NB4 (cell line): ENCODE measurements at regions not wholly inside any gene's neighbourhood (a gene's known extent, or its start where the extent isn't known, plus 50 kb on each side); places are given as distances from the start of the nearest gene placed in this dataset.

ENCODE experiments used
- DNase-seq: peaks from one replicate; pipeline ENCODE4 v3.0.0; 2010; ENCODE audit warnings: low read depth
- H3K4me3 ChIP-seq: one replicate; pipeline ENCODE4 v1.5.1; 2011; ENCODE audit warnings: mild to moderate bottlenecking, low read depth, low read length, moderate library complexity
- CTCF ChIP-seq: IDR thresholded peaks from one replicate; pipeline ENCODE4 v1.5.1; 2012; ENCODE audit warnings: low read depth, low read length
- MYC ChIP-seq: IDR thresholded peaks from 2 replicates; pipeline ENCODE4 v1.6.1; 2011; ENCODE audit warnings: low read depth, low read length
- POLR2A ChIP-seq: IDR thresholded peaks from 2 replicates; pipeline ENCODE4 v1.6.1; 2011; ENCODE audit warnings: mild to moderate bottlenecking; ENCODE audit not compliant: insufficient read length; ENCODE audit errors: extremely low read depth
- TF ChIP-seq, protein P1 (sequence below): IDR thresholded peaks from 2 replicates; pipeline ENCODE4 v1.6.1; 2011; ENCODE audit warnings: low read depth, low read length

DNA sequence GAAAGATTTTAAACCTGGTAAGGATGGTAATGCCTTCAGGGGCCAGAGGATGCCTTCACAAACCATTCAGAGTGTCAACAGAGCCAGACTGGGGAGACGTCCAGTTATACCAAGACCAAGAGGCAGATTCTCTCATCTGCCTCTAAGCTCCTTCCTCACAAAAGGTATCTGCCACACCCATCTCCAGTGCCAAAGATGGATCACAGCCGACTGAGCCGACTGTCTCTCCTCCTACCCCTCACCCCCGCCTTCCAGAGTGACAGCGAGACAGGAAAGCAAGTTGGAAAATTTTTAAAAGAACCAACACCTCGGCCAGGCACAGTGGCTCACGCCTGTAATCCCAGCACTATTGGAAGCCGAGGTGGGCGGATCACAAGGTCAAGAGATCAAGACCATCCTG lies 79.1 kb upstream of the AKIP1 start:
- H3K4me3 ChIP-seq, result no peak overlapping the region
- DNase-seq, result no peak
- no peak for TF ChIP-seq MYC
- TF ChIP-seq POLR2A, result no peak
- no peak for TF ChIP-seq CTCF
- TF ChIP-seq, protein P1, sequence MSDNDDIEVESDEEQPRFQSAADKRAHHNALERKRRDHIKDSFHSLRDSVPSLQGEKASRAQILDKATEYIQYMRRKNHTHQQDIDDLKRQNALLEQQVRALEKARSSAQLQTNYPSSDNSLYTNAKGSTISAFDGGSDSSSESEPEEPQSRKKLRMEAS, result no peak

DNA sequence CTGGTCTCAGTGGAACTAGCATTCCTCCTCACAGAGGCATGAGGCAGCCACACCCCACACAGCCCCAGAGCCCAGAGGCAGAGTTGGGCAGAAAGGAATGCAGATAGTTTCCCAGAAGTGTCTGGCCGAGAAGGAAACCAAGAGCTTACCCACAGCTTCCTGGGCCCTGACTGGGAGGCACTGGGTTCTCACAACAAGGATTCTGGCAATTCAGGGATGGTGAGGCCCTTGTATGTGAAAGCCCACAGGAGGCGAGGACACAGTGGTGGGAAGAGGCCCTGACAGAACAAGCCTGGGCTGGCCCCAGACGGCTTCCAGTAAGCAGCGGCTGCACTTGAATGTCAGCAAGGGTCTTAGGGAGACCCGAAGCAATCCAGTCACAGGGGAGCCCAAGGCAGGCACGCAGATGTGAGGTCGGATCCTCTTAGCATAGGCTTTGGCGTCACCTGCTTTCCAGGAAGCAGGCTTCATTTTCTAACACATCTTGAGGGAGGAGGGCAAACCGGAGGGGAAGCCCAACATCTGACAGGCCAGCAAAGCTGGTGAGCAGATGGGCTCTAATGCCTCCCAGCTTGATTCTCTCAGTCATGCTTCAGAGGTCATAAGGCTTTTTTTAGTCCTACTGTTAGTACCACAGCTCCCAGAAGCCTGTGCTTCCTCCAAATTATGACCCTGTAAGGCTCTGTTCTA lies 78.3 kb upstream of the AKIP1 start:
- no peak for DNase-seq
- TF ChIP-seq, protein P1, result no peak
- TF ChIP-seq MYC (no peak), POLR2A (no peak), CTCF (no peak)
- no peak overlapping the region for H3K4me3 ChIP-seq

DNA sequence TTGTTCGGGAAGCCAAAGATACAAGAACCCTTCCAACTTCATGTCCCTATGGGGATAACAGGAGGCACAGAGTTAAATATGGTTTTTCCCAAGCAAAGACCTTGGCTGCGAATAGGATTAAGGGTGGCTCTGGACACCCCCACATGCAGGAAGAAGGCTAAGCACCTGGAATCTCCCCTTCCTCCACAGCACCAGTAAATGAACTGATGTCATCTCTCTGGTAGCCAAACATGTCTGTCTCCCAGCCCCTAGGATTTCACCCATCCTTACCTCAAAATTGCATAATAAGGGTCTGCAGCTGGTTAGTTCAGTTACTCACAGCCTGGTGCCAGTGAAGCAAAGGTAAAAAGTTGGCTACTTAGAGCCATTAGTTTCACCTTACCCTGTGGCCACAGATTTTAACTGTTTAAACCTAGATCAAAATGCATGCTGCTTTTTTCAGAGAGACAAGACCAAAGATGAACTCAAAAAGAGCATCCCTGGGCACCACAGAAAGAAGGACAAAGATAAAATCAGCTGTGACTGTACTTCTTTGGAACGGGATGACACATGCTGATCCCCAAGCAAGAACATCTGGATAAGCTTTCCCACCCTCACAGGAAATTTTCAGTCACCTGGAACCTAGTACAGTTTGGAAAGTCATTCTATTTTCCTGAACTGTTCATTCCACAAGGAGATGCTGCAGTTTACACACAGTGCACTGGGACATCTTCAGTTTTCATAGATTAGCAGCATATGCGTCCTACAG lies 77.2 kb upstream of the AKIP1 start:
- DNase-seq, result peak; percentile 17
- H3K4me3 ChIP-seq, result no peak overlapping the region
- no peak for TF ChIP-seq CTCF
- TF ChIP-seq, protein P1, result no peak
- no peak for TF ChIP-seq POLR2A
- TF ChIP-seq MYC, result no peak

DNA sequence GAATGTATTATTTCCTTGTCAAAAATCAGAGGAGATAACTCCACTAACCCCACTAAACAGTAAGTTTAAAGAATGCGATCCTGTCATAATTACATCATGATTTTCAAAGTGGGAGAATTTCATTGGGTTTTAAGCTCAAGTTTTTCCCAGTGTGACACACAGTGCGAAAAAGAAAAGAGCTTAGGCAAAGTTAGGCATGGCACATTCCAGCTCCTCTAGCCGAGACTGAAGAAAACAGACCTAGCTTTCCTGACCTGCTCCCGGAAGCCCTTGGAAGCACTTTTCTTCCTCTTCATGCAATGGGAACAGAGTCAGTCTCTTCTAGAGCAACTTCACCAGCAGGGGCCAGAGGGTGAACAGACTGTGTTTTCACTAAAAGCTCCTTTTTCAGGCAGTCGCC lies 76.6 kb upstream of the AKIP1 start:
- no peak overlapping the region for H3K4me3 ChIP-seq
- TF ChIP-seq POLR2A (no peak), MYC (no peak), CTCF (no peak)
- TF ChIP-seq, protein P1, result no peak
- DNase-seq, result no peak

GRCh38 chr11:8838248-8838647 lies 72.7 kb upstream of the AKIP1 start:
- peak; percentile 54 for DNase-seq
- TF ChIP-seq, protein P1, result no peak
- no peak for TF ChIP-seq POLR2A
- no peak for TF ChIP-seq MYC
- no peak for TF ChIP-seq CTCF
- no peak overlapping the region for H3K4me3 ChIP-seq
